Stimulated activated naive CD8-positive, alpha-beta T cell treated with anti-CD3 and anti-CD28 coated beads, Interleukin-15, amount 100 ng/mL, for 72 hours (primary cell): ENCODE measurements at regions not wholly inside any gene's neighbourhood (a gene's known extent, or its start where the extent isn't known, plus 50 kb on each side); places are given as distances from the start of the nearest gene placed in this dataset.

Experiments used
- ATAC-seq: fragments of 150-1000 bp; cut with Tn5 transposase; 2 replicates; pipeline ENCODE4 v1.10.0; 2021; ENCODE audit warnings: mild to moderate bottlenecking, moderate library complexity
- DNase-seq, 2 donors: peaks; one replicate each; pipeline ENCODE4 v3.0.0; 2021 to 2022
- H3K27ac Mint-ChIP-seq, 2 donors: one replicate each; pipeline ENCODE4 v1.8.0; 2022; ENCODE audit warnings: mild to moderate bottlenecking in 2 of 2, mixed read lengths in 2 of 2, moderate library complexity in 2 of 2
- H3K27me3 Mint-ChIP-seq: one replicate; pipeline ENCODE4 v1.8.0; 2022; ENCODE audit warnings: mixed read lengths
- H3K4me1 Mint-ChIP-seq: one replicate; pipeline ENCODE4 v1.8.0; 2022; ENCODE audit warnings: mild to moderate bottlenecking, mixed read lengths
- H3K4me3 Mint-ChIP-seq, 2 donors: one replicate each; pipeline ENCODE4 v1.8.0; 2022; ENCODE audit warnings: mild to moderate bottlenecking in 2 of 2, mixed read lengths in 2 of 2, moderate library complexity in 1 of 2
- H3K9me3 Mint-ChIP-seq, 2 donors: one replicate each; pipeline ENCODE4 v1.8.0; 2022; ENCODE audit warnings: mixed read lengths in 2 of 2

- no peaks in the 10 kb centered on the region for H3K4me1 Mint-ChIP-seq
- H3K27me3 Mint-ChIP-seq = peaks cover 11% of the 10 kb centered on the region
- ATAC-seq (no peak), DNase-seq (no peak)
- H3K9me3 Mint-ChIP-seq = no peaks in the 10 kb centered on the region
- no peak overlapping the region for H3K27ac Mint-ChIP-seq
- no peak overlapping the region for H3K4me3 Mint-ChIP-seq
Measured at GRCh38 chr17:69884846-69885245, 190.2 kb upstream of the KCNJ16 start.

GRCh38 chr17:69898601-69899000 is 176.4 kb upstream of the KCNJ16 start:
- Mint-ChIP-seq H3K27ac (no peak overlapping the region), H3K27me3 (no peaks in the 10 kb centered on the region), H3K9me3 (no peaks in the 10 kb centered on the region), H3K4me3 (no peak overlapping the region), H3K4me1 (no peaks in the 10 kb centered on the region)
- ATAC-seq (no peak), DNase-seq (no peak)

- no peaks in the 10 kb centered on the region for H3K4me1 Mint-ChIP-seq
- DNase-seq (no peak), ATAC-seq (no peak)
- H3K4me3 Mint-ChIP-seq = no peak overlapping the region
- no peaks in the 10 kb centered on the region for H3K27me3 Mint-ChIP-seq
- no peak overlapping the region for H3K27ac Mint-ChIP-seq
- no peaks in the 10 kb centered on the region for H3K9me3 Mint-ChIP-seq
Measured at GRCh38 chr17:69900101-69900500, 174.9 kb upstream of the KCNJ16 start.

GRCh38 chr17:69900829-69901228 is 174.2 kb upstream of the KCNJ16 start:
- ATAC-seq (no peak), DNase-seq (no peak)
- Mint-ChIP-seq H3K9me3 (no peaks in the 10 kb centered on the region), H3K27me3 (no peaks in the 10 kb centered on the region), H3K27ac (no peak overlapping the region), H3K4me1 (no peaks in the 10 kb centered on the region), H3K4me3 (no peak overlapping the region)

GRCh38 chr17:69906306-69906705 is 168.7 kb upstream of the KCNJ16 start:
- DNase-seq (no peak), ATAC-seq (no peak)
- Mint-ChIP-seq H3K27ac (no peak overlapping the region), H3K4me3 (no peak overlapping the region), H3K4me1 (no peaks in the 10 kb centered on the region), H3K27me3 (peaks cover 8% of the 10 kb centered on the region), H3K9me3 (no peaks in the 10 kb centered on the region)

- no peak for ATAC-seq
Measured at GRCh38 chr17:69907132-69907847, 167.7 kb upstream of the KCNJ16 start.

GRCh38 chr17:69908626-69909368 is 166.2 kb upstream of the KCNJ16 start:
- no peak for ATAC-seq
- H3K27me3 Mint-ChIP-seq = peaks cover 8% of the 10 kb centered on the region
- H3K9me3 Mint-ChIP-seq = no peaks in the 10 kb centered on the region
- no peak overlapping the region for H3K27ac Mint-ChIP-seq
- H3K4me1 Mint-ChIP-seq = no peaks in the 10 kb centered on the region
- DNase-seq = no peak
- no peak overlapping the region for H3K4me3 Mint-ChIP-seq

More at GRCh38 chr17:69907132-69907847, 167.7 kb upstream of the KCNJ16 start:
- no peak overlapping the region for H3K27ac Mint-ChIP-seq
- DNase-seq = no peak
- H3K4me1 Mint-ChIP-seq = no peaks in the 10 kb centered on the region
- H3K4me3 Mint-ChIP-seq = no peak overlapping the region
- peaks cover 8% of the 10 kb centered on the region for H3K27me3 Mint-ChIP-seq
- H3K9me3 Mint-ChIP-seq = no peaks in the 10 kb centered on the region

GRCh38 chr17:69909389-69909788 is 165.6 kb upstream of the KCNJ16 start:
- Mint-ChIP-seq H3K27ac (no peak overlapping the region), H3K27me3 (peaks cover 8% of the 10 kb centered on the region), H3K9me3 (no peaks in the 10 kb centered on the region), H3K4me1 (no peaks in the 10 kb centered on the region), H3K4me3 (no peak overlapping the region)
- DNase-seq = no peak
- no peak for ATAC-seq

- no peak for ATAC-seq
- no peaks in the 10 kb centered on the region for H3K9me3 Mint-ChIP-seq
- no peak overlapping the region for H3K4me3 Mint-ChIP-seq
- DNase-seq = no peak
- H3K27me3 Mint-ChIP-seq = peaks cover 8% of the 10 kb centered on the region
- H3K27ac Mint-ChIP-seq = no peak overlapping the region
- H3K4me1 Mint-ChIP-seq = no peaks in the 10 kb centered on the region
Measured at GRCh38 chr17:69912805-69913204, 162.2 kb upstream of the KCNJ16 start.

- H3K27me3 Mint-ChIP-seq = peaks cover 8% of the 10 kb centered on the region
- no peaks in the 10 kb centered on the region for H3K9me3 Mint-ChIP-seq
- H3K4me1 Mint-ChIP-seq = no peaks in the 10 kb centered on the region
- H3K27ac Mint-ChIP-seq = no peak overlapping the region
- ATAC-seq = no peak
- no peak for DNase-seq
- no peak overlapping the region for H3K4me3 Mint-ChIP-seq
Measured at GRCh38 chr17:69913216-69913615, 161.8 kb upstream of the KCNJ16 start.

GRCh38 chr17:69913616-69914015 is 161.4 kb upstream of the KCNJ16 start:
- Mint-ChIP-seq H3K9me3 (no peaks in the 10 kb centered on the region), H3K27ac (no peak overlapping the region), H3K4me1 (no peaks in the 10 kb centered on the region), H3K4me3 (no peak overlapping the region), H3K27me3 (peaks cover 8% of the 10 kb centered on the region)
- DNase-seq = no peak
- ATAC-seq = no peak

GRCh38 chr17:69914520-69914919 is 160.5 kb upstream of the KCNJ16 start:
- DNase-seq (no peak), ATAC-seq (no peak)
- no peak overlapping the region for H3K4me3 Mint-ChIP-seq
- no peak overlapping the region for H3K27ac Mint-ChIP-seq
- no peaks in the 10 kb centered on the region for H3K9me3 Mint-ChIP-seq
- H3K27me3 Mint-ChIP-seq = peaks cover 8% of the 10 kb centered on the region
- H3K4me1 Mint-ChIP-seq = no peaks in the 10 kb centered on the region

GRCh38 chr17:69916761-69917160 is 158.3 kb upstream of the KCNJ16 start:
- Mint-ChIP-seq H3K4me3 (no peak overlapping the region), H3K27ac (no peak overlapping the region), H3K9me3 (no peaks in the 10 kb centered on the region), H3K27me3 (no peaks in the 10 kb centered on the region), H3K4me1 (no peaks in the 10 kb centered on the region)
- ATAC-seq (no peak), DNase-seq (no peak)

- Mint-ChIP-seq H3K4me1 (no peaks in the 10 kb centered on the region), H3K27me3 (no peaks in the 10 kb centered on the region), H3K4me3 (no peak overlapping the region), H3K9me3 (no peaks in the 10 kb centered on the region), H3K27ac (no peak overlapping the region)
- DNase-seq (no peak), ATAC-seq (no peak)
Measured at GRCh38 chr17:69918164-69918563, 156.9 kb upstream of the KCNJ16 start.

- no peaks in the 10 kb centered on the region for H3K4me1 Mint-ChIP-seq
- H3K27me3 Mint-ChIP-seq = no peaks in the 10 kb centered on the region
- DNase-seq (no peak), ATAC-seq (no peak)
- no peak overlapping the region for H3K27ac Mint-ChIP-seq
- H3K9me3 Mint-ChIP-seq = no peaks in the 10 kb centered on the region
- H3K4me3 Mint-ChIP-seq = no peak overlapping the region
Measured at GRCh38 chr17:69919789-69920188, 155.2 kb upstream of the KCNJ16 start.

- Mint-ChIP-seq H3K27me3 (no peaks in the 10 kb centered on the region), H3K9me3 (no peaks in the 10 kb centered on the region), H3K27ac (no peak overlapping the region), H3K4me1 (no peaks in the 10 kb centered on the region), H3K4me3 (no peak overlapping the region)
- DNase-seq (no peak), ATAC-seq (no peak)
Measured at GRCh38 chr17:69921046-69921445, 154.0 kb upstream of the KCNJ16 start.
